ENCODE measurements at regions not wholly inside any gene's neighbourhood (a gene's known extent, or its start where the extent isn't known, plus 50 kb on each side); places are given as distances from the start of the nearest gene placed in this dataset.

DNA sequence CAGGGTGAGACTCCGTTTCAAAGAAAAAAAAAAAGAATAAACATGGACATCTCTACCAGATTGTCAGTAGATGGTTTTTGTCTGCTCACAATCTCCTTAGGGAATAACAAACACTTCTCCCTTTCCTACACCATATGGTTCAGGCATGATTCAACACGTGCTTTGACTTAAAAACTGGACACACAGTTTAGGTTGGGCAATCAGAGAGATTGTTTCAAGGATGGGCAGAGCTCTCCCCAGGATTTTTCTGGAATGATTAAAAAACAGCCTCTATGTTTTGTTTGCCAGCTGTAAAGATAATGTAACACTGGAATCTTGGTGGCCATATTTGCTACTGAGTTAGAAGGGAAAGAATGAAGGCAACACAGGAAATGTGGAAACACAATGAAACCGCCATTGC, 150.1 kb upstream of the TSC22D1 start (continued):
- TF ChIP-seq, protein P1, sequence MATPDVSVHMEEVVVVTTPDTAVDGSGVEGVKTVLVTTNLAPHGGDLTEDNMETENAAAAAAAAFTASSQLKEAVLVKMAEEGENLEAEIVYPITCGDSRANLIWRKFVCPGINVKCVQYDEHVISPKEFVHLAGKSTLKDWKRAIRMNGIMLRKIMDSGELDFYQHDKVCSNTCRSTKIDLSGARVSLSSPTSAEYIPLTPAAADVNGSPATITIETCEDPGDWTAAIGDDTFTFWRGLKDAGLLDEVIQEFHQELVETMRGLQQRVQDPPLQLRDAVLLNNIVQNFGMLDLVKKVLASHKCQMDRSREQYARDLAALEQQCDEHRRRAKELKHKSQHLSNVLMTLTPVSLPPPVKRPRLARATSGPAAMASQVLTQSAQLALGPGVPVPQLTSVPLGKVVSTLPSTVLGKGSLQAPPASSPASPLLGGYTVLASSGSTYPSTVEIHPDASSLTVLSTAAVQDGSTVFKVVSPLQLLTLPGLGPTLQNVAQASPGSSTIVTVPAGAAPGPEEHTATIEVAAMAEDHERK (CRISPR knock-in tag; IDR thresholded peaks at IDR 0.05; ENCODE audit: low read depth): no peak
- TF ChIP-seq SP140L (CRISPR knock-in tag; IDR thresholded peaks at IDR 0.05; ENCODE audit: borderline replicate concordance): no peak
- TF ChIP-seq U2AF1 (optimal IDR thresholded peaks at IDR 0.05; ENCODE audit: low read depth, low read length): no peak

DNA sequence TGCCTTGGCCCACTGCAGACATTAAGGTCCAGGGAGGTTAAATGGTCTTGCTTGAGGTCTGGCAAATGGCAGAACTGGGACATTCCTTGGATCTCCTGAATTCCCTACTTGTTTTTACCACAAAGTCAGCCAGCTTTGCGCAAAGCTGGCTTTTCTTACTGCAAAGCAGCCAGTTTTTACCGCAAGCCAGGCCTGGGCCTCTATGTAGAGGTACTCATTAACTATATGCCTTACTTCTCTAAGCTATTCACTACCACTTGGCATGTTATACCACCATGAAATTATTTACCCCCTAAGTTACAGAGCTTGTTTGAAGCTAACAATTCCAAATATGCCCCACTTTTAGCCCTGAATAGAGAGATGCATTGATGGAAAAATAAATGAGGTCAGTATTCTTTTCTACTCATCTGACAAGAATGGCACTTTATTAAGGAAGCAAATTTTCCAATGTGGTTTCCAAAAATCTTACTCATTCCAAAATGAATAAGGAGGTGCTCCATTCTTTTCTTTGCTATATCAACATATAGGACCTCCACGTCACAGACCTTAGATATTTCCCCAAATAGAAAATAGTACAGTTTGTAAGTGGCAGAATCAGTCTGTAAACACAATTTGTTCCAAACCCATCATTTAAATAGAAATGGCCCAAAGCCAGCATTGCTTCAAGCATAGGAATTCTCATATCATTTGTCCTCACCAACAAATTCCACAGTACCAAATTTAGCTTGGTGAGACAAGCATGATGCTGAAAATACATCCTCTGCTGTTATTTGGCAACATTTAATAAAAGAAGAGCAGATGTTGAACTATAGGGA, 143.9 kb upstream of the TSC22D1 start:
- in situ Hi-C loops (cut with HindIII; ENCODE audit: extremely low pct_ligation_motif_present, low pct_unique_long_range_greater_than_20kb) (no loop called here), intact Hi-C loops (cut with micrococcal nuclease; ENCODE audit: unreplicated experiment) (no loop called here)
- Histone ChIP-seq H3K4me2 (ENCODE audit: low read depth, low read length) (no peak overlapping the region), H3K4me1 (ENCODE audit: insufficient read depth, low read length) (no peaks in the 10 kb centered on the region), H3K27ac (ENCODE audit: extremely low read length, insufficient read depth, low read length) (no peak overlapping the region), H3K36me3 (replicated peaks in 1 of 2; ENCODE audit: control insufficient read depth in 1 of 2, insufficient read depth in 2 of 2, low read length in 2 of 2) (no peaks in the 10 kb centered on the region), H4K20me1 (ENCODE audit: insufficient read depth, low read length) (no peaks in the 10 kb centered on the region), H3K27me3 (ENCODE audit: control insufficient read depth in 1 of 2, insufficient read depth in 2 of 2, low read length in 2 of 2) (0 out of 5 replicates have a peak, but pooled peaks cover 0 to 3% of the 10 kb centered on the region in 2 experiments), H3K9me3 (ENCODE audit: low read length) (no peaks in the 10 kb centered on the region), H3K4me3 (replicated peaks in 1 of 3; ENCODE audit: insufficient read depth in 1 of 3, low read depth in 2 of 3, low read length in 3 of 3) (no peak overlapping the region), H3K79me2 (ENCODE audit: insufficient read depth, low read length) (no peaks in the 10 kb centered on the region), H2AFZ (ENCODE audit: low read length) (no peak overlapping the region), H3K9ac (ENCODE audit: insufficient read depth, low read depth, low read length) (no peak overlapping the region)
- FAIRE-seq: no peak
- no peak for TF ChIP-seq HOXA9 (CRISPR knock-in tag; IDR thresholded peaks at IDR 0.05; ENCODE audit: borderline replicate concordance)
- no peak for TF ChIP-seq CEBPG (CRISPR knock-in tag; IDR thresholded peaks at IDR 0.05)
- TF ChIP-seq, protein P2, sequence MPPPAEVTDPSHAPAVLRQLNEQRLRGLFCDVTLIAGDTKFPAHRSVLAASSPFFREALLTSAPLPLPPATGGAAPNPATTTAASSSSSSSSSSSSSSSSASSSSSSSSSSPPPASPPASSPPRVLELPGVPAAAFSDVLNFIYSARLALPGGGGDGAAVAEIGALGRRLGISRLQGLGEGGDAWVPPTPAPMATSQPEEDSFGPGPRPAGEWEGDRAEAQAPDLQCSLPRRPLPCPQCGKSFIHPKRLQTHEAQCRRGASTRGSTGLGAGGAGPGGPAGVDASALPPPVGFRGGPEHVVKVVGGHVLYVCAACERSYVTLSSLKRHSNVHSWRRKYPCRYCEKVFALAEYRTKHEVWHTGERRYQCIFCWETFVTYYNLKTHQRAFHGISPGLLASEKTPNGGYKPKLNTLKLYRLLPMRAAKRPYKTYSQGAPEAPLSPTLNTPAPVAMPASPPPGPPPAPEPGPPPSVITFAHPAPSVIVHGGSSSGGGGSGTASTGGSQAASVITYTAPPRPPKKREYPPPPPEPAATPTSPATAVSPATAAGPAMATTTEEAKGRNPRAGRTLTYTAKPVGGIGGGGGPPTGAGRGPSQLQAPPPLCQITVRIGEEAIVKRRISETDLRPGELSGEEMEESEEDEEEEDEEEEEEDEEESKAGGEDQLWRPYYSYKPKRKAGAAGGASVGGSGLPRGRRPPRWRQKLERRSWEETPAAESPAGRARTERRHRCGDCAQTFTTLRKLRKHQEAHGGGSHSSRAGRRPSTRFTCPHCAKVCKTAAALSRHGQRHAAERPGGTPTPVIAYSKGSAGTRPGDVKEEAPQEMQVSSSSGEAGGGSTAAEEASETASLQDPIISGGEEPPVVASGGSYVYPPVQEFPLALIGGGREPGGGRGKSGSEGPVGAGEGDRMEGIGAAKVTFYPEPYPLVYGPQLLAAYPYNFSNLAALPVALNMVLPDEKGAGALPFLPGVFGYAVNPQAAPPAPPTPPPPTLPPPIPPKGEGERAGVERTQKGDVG (CRISPR knock-in tag; IDR thresholded peaks at IDR 0.05; ENCODE audit: borderline replicate concordance): no peak
- TF ChIP-seq MAFG (CRISPR knock-in tag; IDR thresholded peaks at IDR 0.05): no peak
- TF ChIP-seq ZSCAN31 (CRISPR knock-in tag; IDR thresholded peaks at IDR 0.05; ENCODE audit: low read depth): no peak
- no peak for TF ChIP-seq ZFAT (CRISPR knock-in tag; conservative IDR thresholded peaks at IDR 0.05)
- TF ChIP-seq ZBTB3 (CRISPR knock-in tag; IDR thresholded peaks at IDR 0.05; ENCODE audit: borderline replicate concordance, low read depth): no peak
- TF ChIP-seq ZNF317 (CRISPR knock-in tag; IDR thresholded peaks at IDR 0.05): no peak
- TF ChIP-seq TOE1 (CRISPR knock-in tag; IDR thresholded peaks at IDR 0.05): no peak
- no peak for TF ChIP-seq ZMYM4 (CRISPR knock-in tag; IDR thresholded peaks at IDR 0.05)
- TF ChIP-seq GABPA (IDR thresholded peaks at IDR 0.05; ENCODE audit: low read depth, low read length): no peak
- no peak for TF ChIP-seq GABPA (CRISPR knock-in tag; IDR thresholded peaks at IDR 0.05; ENCODE audit: low read depth)
- TF ChIP-seq, protein P3, sequence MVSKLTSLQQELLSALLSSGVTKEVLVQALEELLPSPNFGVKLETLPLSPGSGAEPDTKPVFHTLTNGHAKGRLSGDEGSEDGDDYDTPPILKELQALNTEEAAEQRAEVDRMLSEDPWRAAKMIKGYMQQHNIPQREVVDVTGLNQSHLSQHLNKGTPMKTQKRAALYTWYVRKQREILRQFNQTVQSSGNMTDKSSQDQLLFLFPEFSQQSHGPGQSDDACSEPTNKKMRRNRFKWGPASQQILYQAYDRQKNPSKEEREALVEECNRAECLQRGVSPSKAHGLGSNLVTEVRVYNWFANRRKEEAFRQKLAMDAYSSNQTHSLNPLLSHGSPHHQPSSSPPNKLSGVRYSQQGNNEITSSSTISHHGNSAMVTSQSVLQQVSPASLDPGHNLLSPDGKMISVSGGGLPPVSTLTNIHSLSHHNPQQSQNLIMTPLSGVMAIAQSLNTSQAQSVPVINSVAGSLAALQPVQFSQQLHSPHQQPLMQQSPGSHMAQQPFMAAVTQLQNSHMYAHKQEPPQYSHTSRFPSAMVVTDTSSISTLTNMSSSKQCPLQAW (CRISPR knock-in tag; IDR thresholded peaks at IDR 0.05): no peak
- TF ChIP-seq ZSCAN29 (CRISPR knock-in tag; conservative IDR thresholded peaks at IDR 0.05): no peak
- no peak for TF ChIP-seq NR2C2 (CRISPR knock-in tag; IDR thresholded peaks at IDR 0.05; ENCODE audit: borderline replicate concordance)
- CTCF ChIA-PET (ENCODE audit: low intra/inter-chr PET ratio, low total read pairs): no interaction called here
- BruUV-seq (replicated peaks): no TSS peak
- no peak for DNase-seq (ENCODE audit: low spot score)
- WGBS (ENCODE audit: low lambda C conversion rate): 6% methylated on average over 3 of the region's 3 CpGs
- ATAC-seq: no peak
- POLR2A ChIA-PET: no interaction called here
